ENCODE measurements at regions not wholly inside any gene's neighbourhood (a gene's known extent, or its start where the extent isn't known, plus 50 kb on each side); places are given as distances from the start of the nearest gene placed in this dataset.

GRCh38 chr10:53406532-53406931 is 633.9 kb upstream of the MBL2 start:
- TF ChIP-seq, protein P1, sequence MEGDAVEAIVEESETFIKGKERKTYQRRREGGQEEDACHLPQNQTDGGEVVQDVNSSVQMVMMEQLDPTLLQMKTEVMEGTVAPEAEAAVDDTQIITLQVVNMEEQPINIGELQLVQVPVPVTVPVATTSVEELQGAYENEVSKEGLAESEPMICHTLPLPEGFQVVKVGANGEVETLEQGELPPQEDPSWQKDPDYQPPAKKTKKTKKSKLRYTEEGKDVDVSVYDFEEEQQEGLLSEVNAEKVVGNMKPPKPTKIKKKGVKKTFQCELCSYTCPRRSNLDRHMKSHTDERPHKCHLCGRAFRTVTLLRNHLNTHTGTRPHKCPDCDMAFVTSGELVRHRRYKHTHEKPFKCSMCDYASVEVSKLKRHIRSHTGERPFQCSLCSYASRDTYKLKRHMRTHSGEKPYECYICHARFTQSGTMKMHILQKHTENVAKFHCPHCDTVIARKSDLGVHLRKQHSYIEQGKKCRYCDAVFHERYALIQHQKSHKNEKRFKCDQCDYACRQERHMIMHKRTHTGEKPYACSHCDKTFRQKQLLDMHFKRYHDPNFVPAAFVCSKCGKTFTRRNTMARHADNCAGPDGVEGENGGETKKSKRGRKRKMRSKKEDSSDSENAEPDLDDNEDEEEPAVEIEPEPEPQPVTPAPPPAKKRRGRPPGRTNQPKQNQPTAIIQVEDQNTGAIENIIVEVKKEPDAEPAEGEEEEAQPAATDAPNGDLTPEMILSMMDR (IDR thresholded peaks at IDR 0.05; ENCODE audit: borderline replicate concordance, extremely low read depth, low read length, poor library complexity, severe bottlenecking): no peak
- TF ChIP-seq EZH2 (IDR thresholded peaks at IDR 0.05; ENCODE audit: borderline replicate concordance, low read depth, low read length, severe bottlenecking): no peak
